GM18873 (cell line): ENCODE measurements at regions not wholly inside any gene's neighbourhood (a gene's known extent, or its start where the extent isn't known, plus 50 kb on each side); places are given as distances from the start of the nearest gene placed in this dataset.
A peak's percentile ranks its signal among the peaks of the same experiment; 100 is the strongest.
"Not testable (repeated sequence)": the region's sequence is repeated elsewhere in the genome, so short reads cannot be mapped to it uniquely, and the experiment has no call there.

Experiments
- ATAC-seq: cut with Tn5 transposase; IDR thresholded peaks from one replicate; pipeline ENCODE4 v1.9.1; 2021; ENCODE audit warnings: mild to moderate bottlenecking, moderate library complexity, moderate number of reproducible peaks; ENCODE audit not compliant: unreplicated experiment, low FRiP score

DNA sequence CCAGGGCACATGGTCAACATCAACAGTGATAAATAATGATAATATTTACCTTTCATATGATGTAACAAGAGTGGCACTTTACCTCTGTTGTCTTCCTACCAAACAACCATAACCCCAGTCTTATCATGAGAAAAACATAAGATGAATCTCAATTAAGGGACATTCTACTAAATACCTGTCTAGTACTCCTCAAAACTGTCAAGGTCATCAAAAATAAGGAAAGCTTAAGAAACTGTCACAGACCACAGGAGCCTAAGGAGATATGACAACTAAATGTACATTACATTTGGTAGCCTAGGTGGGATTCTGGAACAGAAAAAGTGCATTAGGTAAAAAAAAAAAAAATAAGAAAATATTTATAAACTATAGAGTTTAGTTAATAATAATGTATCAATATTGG is 118.1 kb downstream of the CCDC34 start:
- ATAC-seq, result no peak

DNA sequence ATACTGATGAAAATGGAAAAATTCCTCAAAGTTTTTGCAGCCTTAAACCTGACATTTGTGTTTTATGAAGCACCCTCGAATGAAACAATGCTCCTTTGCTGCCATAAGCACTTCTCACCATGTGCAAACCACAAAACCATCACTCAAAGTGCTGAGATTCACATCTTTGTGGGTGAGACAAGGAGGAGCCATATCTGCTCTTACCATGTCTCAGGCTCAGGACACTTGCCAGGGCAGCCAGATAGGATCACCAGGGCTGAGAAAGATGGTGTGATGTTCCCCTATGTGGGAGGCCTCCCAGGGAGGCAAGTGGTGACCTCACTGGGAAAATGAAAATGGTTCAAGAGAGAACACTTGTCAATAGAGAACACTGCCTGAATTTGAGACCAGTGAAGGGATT is 120.4 kb downstream of the CCDC34 start:
- no peak for ATAC-seq

DNA sequence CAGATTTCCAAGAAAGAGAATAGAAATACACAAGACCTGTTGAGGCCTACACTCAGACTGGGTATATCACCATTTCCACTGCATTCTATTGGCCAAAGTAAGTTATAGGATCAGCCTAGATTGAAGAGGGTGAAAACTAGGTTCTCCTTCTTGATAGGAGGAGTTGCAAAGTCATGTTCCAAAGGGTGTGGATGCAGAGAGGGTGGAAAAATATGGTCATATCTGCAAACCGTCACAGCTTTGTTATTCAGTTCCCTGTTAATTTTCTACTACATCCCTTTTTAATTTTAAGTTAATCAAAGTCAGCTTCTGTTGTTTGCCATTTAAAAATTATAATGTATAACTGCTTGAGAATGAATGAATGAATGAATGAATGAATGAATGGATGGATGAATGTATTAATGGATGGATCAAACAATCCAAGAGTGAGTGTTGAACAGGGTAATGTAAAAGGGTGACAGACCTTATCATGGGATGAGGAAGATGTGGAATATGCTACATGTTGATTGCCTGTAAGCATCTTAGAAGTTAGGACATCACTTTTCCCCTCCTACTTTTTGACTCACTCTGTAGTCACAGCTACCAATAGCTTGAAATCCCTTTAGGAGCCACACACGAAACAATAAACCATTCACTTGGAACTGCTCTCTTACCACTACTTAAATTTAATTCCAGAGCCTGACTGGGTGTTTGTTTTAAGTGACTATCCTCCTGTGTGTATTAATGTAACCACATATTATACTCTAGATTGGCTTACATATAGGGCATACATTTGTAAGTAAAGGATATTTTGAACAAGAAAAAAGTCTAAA is 121.5 kb downstream of the CCDC34 start:
- no peak for ATAC-seq

DNA sequence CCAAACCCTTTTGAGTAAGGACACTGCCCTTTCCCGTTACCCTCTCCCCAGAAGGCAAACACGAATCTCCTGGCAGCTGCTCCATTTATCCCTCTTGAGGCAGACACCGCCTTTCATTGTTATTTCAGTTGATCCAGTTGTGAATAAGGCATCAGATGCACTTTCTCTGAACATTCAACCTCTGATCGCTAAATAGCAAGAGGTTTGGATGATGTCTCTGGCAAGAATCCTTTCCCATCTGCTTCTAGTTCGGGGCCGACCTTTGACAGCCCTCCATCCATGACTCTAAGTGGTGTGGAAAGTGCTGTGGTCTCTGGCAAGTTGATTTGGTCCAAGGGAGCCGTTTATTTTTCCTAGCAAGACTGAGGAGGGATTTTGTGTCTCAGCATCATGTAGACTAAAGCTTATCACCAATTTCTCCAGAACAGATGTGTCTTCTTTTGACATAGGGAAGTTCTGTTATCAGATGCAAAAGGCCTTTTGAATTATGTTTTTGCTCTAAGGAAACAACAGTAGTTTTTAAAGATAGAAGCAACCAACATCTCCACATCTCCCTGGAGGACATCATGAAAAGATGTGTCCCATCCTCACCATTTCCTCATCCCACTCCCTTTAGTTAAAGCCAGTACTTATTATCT is 123.6 kb downstream of the CCDC34 start:
- ATAC-seq, result no peak

DNA sequence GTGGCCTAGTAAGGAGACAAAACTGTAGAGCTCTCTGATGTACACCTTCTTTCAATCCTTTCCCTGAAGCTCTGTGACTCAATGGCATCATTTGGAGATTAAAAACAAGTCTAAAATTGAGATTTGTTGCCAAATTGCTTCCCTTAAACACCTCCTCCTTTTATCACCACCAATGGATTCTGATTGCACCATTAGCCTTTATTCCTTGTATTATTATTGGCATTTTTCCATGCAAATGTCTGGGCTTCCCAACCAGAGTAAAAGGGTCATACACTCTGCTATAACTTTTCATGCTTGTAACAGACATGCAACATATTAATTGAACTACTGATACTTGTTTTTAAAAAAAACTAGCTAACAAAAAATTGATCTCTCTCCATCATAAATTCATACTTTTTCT is 124.2 kb downstream of the CCDC34 start:
- ATAC-seq, result no peak

DNA sequence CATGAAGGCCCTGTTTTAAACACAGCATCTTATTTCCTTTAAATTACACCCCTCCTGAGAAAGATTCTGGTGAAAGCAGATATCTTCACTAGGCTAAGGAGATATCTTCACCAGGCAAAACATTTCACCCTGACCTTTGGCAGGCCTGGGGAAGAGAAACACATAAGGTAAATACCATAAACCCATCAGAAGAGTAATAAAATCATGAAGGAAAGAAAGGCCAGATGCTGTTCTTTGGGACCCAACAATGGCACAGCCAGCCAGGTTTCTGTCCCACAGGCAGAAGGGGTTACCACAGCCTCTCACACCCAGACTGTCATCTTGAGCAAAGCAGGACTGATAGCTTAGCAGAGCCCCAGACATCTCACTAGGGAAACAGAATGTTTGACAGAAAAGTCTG is 125.4 kb downstream of the CCDC34 start:
- no peak for ATAC-seq

DNA sequence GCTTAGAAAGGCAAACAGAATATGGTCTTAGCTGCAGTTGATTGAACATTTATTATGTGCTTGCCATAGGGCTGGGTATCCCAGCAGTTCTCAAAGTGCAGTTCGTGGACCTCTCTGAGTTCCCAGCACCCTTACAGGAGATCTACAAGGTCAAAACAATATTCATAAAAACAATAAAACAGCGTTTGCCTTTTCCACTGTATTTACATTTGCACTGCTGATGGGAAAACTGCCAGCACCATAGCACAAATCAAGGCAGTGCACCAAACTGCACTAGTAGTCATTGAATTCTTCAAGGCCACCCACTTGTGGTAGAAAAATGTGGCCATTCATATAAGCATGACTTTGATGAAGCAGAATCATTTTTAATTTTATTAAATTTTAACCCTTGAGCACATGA is 128.1 kb downstream of the CCDC34 start:
- ATAC-seq, result no peak

DNA sequence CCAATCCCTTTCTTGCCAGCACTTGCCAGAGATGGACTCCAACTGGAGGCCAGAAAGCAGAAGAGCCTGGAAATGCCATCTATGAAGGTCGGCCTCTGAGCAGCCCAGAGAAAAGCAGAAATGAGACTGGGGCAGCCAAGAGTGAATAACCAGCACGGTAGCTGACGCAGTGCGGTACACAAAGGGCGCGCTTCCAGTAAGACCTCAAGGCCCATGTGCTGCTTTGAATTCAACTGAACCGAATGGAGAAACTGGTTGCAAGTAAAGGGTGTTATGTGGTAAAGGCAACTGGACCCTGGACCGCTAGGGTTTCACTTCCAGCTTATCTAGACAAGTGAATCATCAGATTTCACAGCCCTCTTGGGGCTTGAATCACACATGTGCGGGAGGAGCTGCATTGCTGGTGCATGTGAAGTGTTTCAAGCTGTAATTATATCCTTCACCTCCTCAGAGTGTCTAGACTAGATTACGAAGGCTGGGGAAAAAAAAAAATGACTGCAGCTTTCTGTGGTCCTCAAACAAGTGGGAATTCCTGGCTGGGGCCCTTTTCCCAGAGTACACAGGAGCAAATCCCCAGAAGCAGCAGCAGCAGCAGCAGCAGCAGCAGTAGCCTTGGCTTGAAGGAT is 128.9 kb downstream of the CCDC34 start:
- ATAC-seq, result peak; percentile 97

DNA sequence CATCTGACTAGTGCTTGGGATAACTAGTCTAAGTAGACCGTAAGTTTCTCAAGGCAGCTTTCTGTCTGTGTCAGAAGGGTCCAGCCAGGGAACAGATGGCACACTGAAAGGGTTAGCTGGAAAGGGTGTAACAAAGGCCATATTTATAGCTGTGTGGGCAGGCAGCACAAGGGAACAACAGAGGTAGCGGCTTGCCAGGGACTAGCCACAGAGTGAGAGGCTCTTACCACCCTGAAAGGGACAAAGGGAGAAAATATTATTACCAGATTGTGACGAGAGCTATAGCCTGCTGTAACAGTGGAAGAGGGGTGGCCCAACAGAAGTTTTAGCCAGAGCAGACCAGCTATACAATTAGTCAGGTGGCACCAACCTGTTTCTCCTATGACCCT is 129.4 kb downstream of the CCDC34 start:
- ATAC-seq, result peak; percentile 19

DNA sequence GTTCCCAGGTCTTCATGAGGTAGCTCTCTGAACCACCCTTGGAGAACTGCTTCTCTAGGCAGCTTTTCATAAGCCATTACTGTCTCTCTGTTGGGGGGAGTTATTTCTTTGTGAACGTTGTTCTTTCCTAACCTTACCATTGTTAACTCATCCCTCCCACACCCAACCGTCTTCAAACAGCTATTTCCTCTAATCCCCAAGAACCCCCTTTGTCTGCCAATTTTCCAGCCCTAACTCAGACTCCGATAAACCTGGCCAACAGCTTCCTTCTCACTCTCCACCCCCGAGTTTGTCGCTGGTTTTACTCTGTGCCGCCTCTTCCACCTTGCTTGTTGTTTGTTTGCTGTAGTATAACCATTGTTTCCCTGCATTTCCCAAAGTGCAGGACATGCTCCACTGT is 131.5 kb downstream of the CCDC34 start:
- ATAC-seq, result no peak

DNA sequence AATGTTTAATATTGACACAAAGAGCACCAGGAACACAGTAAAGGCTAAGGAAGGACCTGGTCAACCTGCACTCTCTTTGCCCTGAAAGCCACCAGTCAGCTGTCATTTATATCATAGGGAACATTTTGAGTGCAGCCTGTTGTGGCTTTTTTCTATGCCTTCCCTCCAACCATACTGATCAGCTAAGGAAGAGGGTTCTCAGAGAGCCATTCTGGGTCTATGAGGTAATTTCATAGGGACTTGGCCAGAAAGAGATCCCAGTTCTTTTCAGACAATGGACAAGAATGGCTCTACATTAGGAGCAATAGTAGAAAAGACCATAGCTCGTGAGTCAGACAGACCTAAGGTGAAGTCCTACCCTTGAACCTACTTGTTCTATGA is 132.8 kb downstream of the CCDC34 start:
- ATAC-seq, result no peak

DNA sequence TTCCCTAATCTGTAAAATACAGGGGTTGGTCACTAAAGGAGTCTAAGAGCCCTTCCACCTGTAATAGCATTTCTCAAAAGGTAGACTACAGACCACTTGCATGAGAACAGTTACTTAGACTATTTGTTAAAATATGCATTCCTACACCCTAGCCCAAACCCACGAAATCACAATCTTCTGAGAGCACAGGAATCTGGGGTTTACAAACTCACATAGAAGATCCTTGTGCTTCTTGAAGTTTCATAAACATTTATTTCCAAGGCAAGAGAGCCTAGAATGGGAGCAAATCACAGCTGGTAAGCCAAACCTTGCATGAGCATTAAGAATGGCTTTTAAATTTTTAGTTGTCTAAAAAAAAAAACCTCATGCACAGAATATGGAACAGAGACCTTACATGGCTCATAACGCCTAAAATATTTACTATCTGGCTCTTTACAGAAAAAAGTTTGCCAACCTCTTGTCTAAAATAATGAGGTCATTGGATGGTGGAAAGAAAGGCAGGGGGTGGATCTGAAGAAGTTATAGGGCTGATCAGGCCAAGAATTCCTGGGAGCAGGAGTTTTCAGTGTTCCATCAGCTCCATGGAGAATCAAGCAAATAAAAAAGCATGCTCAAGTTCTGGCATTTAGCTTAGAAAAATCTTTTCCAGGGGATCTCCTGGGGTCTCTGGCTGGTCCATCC is 133.4 kb downstream of the CCDC34 start:
- ATAC-seq, result no peak

DNA sequence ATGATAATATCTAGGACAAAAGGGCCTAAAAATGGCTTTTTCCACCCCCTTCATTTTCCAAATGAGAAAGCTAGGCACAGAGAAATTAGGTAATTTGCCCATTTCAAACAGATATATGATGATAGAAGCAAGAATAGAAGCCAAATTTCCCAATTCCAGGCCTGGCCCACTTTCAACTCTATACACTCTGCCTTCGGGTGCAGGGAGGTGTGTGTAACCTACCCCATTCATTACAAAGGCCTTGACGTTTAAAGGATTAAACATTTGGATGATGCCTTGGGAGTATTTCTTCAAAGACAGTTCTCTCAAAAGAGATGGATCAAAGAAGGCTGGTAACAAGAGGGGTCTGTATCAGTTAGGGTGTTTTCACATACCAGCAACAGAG is 134.1 kb downstream of the CCDC34 start:
- no peak for ATAC-seq

DNA sequence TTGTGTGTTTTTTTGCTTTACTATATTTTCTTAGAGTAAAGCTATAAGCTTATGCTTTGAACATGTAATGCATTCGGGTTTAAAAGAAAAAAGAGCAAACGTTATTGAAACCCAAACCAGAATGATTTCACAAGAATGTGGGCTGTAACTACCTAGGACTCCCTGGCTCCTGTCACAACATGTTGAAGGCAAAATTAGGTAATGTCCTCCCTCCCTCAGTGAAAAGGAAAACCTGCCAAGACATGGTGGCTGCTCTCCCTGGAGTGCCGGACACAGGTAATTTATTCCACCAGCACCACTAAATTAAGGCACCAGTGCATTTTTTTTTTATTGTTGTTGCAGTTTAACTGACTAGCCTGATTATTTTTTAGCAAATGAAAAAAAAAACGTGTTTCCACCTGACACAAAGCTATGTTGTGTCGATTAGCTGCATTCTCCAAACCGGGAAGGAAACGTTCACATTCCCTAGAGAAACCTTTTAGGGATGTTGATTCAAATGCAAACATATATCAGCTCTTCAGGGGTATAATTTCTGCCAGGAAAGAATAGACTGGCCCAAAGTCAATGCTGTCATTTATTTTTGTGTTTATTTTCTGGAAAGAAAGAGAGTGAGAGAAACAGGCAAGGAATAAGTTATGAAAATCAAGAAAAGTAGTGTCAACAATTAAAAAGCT is 134.6 kb downstream of the CCDC34 start:
- no peak for ATAC-seq

DNA sequence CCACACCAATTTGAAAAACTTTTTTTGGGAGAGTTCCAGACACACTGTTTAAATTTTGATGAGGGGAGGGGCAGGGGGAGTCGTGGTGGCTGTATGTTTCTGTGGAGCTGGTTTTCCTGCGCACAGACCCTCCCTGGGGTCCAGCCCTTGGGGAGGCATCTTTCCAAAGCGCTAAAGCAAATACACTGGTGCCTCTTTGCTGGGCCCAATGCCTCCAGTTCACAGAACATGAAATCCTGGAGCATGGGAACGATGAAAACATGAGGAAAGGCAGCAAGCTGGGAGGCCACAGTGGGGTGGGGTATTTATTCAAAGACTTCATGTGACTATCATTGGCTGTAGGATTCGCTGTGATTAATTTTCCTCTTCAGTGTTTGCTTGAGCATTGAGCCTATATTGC is 135.3 kb downstream of the CCDC34 start:
- ATAC-seq, result no peak

DNA sequence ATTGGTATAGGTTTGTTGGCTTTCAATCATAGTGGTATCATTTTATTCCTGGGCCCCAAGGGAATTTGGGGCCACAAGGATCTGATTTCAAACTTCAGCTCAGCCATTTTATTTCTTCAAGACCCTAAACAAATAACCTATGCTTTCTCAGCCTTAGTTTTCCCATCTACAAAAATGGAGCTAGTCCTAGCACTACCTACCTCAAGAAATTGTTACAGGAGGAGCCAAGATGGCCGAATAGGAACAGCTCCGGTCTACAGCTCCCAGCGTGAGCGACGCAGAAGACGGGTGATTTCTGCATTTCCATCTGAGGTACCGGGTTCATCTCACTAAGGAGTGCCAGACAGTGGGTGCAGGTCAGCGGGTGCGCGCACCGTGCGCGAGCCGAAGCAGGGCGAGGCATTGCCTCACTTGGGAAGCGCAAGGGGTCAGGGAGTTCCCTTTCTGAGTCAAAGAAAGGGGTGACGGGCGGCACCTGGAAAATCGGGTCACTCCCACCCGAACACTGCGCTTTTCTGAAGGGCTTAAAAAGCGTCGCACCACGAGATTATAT is 143.5 kb downstream of the CCDC34 start:
- not testable (repeated sequence) for ATAC-seq

DNA sequence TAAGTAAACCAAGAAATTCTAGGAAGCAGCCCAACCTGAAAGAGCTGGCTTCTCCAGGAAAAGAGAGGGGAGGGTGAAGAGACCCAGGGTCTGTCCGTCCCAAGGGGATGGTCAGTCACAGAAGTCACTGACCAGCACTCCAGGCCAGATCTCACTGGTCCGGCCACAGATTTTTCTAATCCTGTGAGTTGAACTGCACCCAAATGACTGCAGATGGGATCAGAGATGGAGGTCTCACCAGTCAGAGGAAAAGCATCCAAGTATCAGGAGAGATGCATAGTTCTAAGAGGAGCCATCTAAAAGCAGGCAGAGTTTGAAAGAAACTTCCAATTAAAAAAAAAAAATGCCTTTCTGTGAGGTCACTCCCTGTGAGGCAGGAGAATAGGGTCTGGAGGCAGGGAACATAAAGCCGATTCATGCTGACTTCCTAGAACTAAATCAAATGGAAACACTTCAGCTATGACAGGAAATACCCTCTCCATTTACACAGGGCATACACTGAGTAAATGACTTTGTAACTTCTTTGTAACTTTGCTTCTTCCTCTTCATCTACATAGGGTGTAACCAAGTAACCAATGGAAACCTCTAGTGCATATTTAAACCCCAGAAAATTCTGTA is 144.5 kb downstream of the CCDC34 start:
- ATAC-seq, result no peak

DNA sequence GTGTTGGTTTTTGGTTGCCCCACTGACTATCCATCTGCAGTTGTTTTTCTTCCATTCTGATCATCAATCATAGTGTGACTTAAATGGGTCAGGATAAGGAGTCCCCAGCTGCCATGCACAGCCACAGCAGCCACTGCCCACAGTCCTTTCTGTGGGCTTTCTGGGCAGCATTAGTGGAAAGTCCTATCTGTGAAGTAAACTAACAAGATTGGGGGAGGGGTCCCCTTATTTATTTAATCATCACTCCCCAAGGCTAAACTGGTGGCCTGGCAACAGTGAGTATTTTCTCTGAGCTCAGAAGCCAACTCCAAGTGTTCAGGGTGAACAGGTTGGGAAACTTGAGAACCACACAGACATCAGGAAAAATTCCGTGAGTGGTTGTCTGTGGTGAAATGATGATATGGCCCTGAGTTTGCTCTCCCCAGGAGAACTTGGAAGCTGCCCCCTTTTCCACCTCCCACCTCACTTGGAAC is 145.0 kb downstream of the CCDC34 start:
- no peak for ATAC-seq

DNA sequence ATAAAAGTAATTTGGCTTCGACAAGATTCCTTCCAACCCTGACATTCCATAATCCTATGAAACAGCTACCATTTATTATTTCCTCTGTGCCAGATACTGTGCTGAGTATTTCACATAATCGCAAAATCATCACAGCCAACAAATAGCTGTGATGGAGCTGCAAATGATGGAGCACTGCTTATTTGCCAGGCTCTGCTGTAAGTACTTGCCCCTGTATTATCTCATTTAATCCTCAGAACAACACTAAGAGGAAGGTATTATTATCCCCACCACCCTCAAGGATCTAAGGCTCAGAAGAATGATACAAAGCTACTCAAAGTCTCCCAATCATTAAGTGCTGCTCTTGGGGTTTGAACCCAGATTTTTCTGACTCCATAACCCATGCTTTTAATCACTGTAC is 145.5 kb downstream of the CCDC34 start:
- no peak for ATAC-seq
